B cell (primary cell): ENCODE measurements at regions not wholly inside any gene's neighbourhood (a gene's known extent, or its start where the extent isn't known, plus 50 kb on each side); places are given as distances from the start of the nearest gene placed in this dataset.

Experiments
- ATAC-seq: fragments of 200-7000 bp; cut with Tn5 transposase; one replicate; pipeline ENCODE4 v1.10.0; 2021; ENCODE audit warnings: low read depth, mild to moderate bottlenecking, moderate number of reproducible peaks, moderate library complexity
- CTCF ChIA-PET: fragments of 350-600 bp; sonication (Branson Sonifier 250); formaldehyde crosslinking; loops from one replicate; lab custom pipeline; 2021; ENCODE audit warnings: antibody characterized with exemption, inconsistent platforms; lab: Charles Lee
- POLR2A ChIA-PET: fragments of 350-600 bp; sonication (Branson Sonifier 250); formaldehyde crosslinking; loops from one replicate; lab custom pipeline; 2021; ENCODE audit warnings: antibody characterized with exemption; lab: Charles Lee
- DNase-seq: peaks from one replicate; pipeline ENCODE4 v3.0.0; 2013
- H2AFZ ChIP-seq: 2 replicates; pipeline ENCODE4 v1.6.1; 2012; ENCODE audit warnings: mild to moderate bottlenecking, low read depth, low read length; ENCODE audit not compliant: insufficient read depth, poor library complexity, severe bottlenecking
- H3K27ac ChIP-seq, 2 donors: 1 replicate in 1 of 2; 2 replicates in 1 of 2; pipeline ENCODE4 v1.5.1; 2012 to 2013; ENCODE audit warnings: low read length in 2 of 2, mild to moderate bottlenecking in 2 of 2, moderate library complexity in 1 of 2
- H3K27me3 ChIP-seq, 4 experiments: fragments of 200-600 bp in 1 of 4; sonication (generic) in 1 of 4; replicated peaks in 1 of 4; 1 replicate in 2 of 4; 2 replicates in 2 of 4; pipeline versions ENCODE4 v1.6.1 to v1.7.0; 2013 to 2016; ENCODE audit warnings: low read length in 3 of 4, mild to moderate bottlenecking in 2 of 4, mixed read lengths in 1 of 4, moderate library complexity in 1 of 4; ENCODE audit not compliant: insufficient read depth in 4 of 4, control insufficient read depth in 3 of 4; ENCODE audit errors: control extremely low read depth in 1 of 4
- H3K36me3 ChIP-seq, 2 experiments: replicated peaks in 1 of 2; 1 replicate in 1 of 2; 2 replicates in 1 of 2; pipeline versions ENCODE4 v1.6.1 to v1.7.1; 2013; ENCODE audit warnings: low read length in 1 of 2; ENCODE audit not compliant: insufficient read depth in 2 of 2, control insufficient read depth in 1 of 2; ENCODE audit errors: control extremely low read depth in 1 of 2, extremely low read depth in 1 of 2
- H3K4me1 ChIP-seq, 2 donors: fragments of 200-600 bp in 1 of 2; sonication (generic) in 1 of 2; 1 replicate in 1 of 2; 2 replicates in 1 of 2; pipeline versions ENCODE4 v1.5.1 to v1.6.1; 2013 to 2017; ENCODE audit warnings: low read length in 2 of 2; ENCODE audit not compliant: control insufficient read depth in 2 of 2, insufficient read depth in 2 of 2
- H3K4me2 ChIP-seq: replicated peaks from 2 replicates; pipeline ENCODE3; 2012; ENCODE audit warnings: mild to moderate bottlenecking, low read depth, low read length; ENCODE audit not compliant: poor library complexity, severe bottlenecking
- H3K4me3 ChIP-seq, 5 experiments: fragments of 200-600 bp in 1 of 5; sonication (generic) in 1 of 5; 1 replicate in 3 of 5; 2 replicates in 2 of 5; pipeline versions ENCODE4 v1.5.1 to v1.7.0; 2011 to 2016; ENCODE audit warnings: low read length in 4 of 5, mild to moderate bottlenecking in 4 of 5, low read depth in 2 of 5, control low read depth in 1 of 5, moderate library complexity in 1 of 5; ENCODE audit not compliant: insufficient read depth in 1 of 5; ENCODE audit errors: control extremely low read depth in 1 of 5, extremely low read depth in 1 of 5
- H3K79me2 ChIP-seq: fragments of 200-600 bp; sonication (generic); one replicate; pipeline ENCODE4 v1.6.0; 2016; ENCODE audit warnings: low read length; ENCODE audit not compliant: control insufficient read depth, insufficient read depth
- H3K9ac ChIP-seq: fragments of 200-600 bp; sonication (generic); 2 replicates; pipeline ENCODE4 v1.6.1; 2017; ENCODE audit warnings: mild to moderate bottlenecking, low read length, moderate library complexity
- H3K9me3 ChIP-seq, 3 donors: one replicate each; pipeline versions ENCODE4 v1.6.1 to v1.7.1; 2013; ENCODE audit warnings: low read length in 2 of 3; ENCODE audit not compliant: control insufficient read depth in 2 of 3, insufficient read depth in 1 of 3; ENCODE audit errors: control extremely low read depth in 1 of 3
- H4K20me1 ChIP-seq: 2 replicates; pipeline ENCODE4 v1.6.0; 2012; ENCODE audit warnings: mild to moderate bottlenecking, low read length; ENCODE audit not compliant: insufficient read depth, control insufficient read depth, poor library complexity, severe bottlenecking
- H3K27ac Mint-ChIP-seq: one replicate; pipeline ENCODE4 v1.8.0; 2021; ENCODE audit warnings: mixed read lengths
- H3K27me3 Mint-ChIP-seq: one replicate; pipeline ENCODE4 v1.8.0; 2021; ENCODE audit warnings: mixed read lengths
- H3K4me1 Mint-ChIP-seq: one replicate; pipeline ENCODE4 v1.8.0; 2021; ENCODE audit warnings: mixed read lengths
- H3K4me3 Mint-ChIP-seq: one replicate; pipeline ENCODE4 v1.8.0; 2021; ENCODE audit warnings: mixed read lengths
- H3K9me3 Mint-ChIP-seq: one replicate; pipeline ENCODE4 v1.8.0; 2022; ENCODE audit warnings: mixed read lengths; ENCODE audit not compliant: insufficient read depth
- EZH2 ChIP-seq: IDR thresholded peaks from 2 replicates; pipeline ENCODE4 v1.6.1; 2012; ENCODE audit warnings: borderline replicate concordance, low read depth, mild to moderate bottlenecking, moderate library complexity, low read length; ENCODE audit not compliant: insufficient read depth, poor library complexity, severe bottlenecking
- WGBS: methylation state at CpG from one replicate; pipeline ENCODE4 v1.1.5; 2013; ENCODE audit warnings: missing lambda C conversion rate; ENCODE audit not compliant: insufficient coverage; 5-methylcytosine and 5-hydroxymethylcytosine counted together
- intact Hi-C: fragments of 100-400 bp; cut with micrococcal nuclease; formaldehyde crosslinking; loops from one replicate; pipeline ENCODE4 v1.10.0; 2022
- TF ChIP-seq, protein P1 (sequence below): fragments of 200-600 bp; IDR thresholded peaks from one replicate; pipeline ENCODE4 v1.8.0; 2022; ENCODE audit warnings: antibody characterized with exemption, mild to moderate bottlenecking

DNA sequence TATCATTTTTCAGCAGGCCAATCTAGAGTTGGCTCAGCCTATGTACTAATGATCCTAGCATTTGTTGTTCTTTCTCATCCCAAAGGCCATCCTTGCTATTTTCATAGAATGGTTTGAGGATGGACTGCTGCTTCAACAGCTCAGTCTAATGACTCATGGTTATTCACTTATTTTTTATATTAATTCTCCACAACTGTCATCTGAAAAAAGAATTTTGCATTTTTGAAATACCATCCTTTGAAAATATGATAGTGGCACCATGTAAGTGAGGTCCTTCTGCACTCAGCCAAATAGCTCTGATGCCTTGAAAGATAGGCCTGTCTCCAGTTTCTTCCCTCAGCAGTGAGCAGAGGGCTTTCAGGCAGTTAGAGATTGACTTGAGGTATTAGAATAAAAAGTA, 377.5 kb downstream of the LMO4 start:
- ChIA-PET POLR2A (no interaction called here), CTCF (no interaction called here)
- H3K9me3 ChIP-seq: peaks cover 1 to 12% (median 5%) of the 10 kb centered on the region in 3 donors
- Mint-ChIP-seq H3K4me1 (no peaks in the 10 kb centered on the region), H3K9me3 (peaks cover 6% of the 10 kb centered on the region), H3K27me3 (no peaks in the 10 kb centered on the region), H3K4me3 (no peak overlapping the region), H3K27ac (no peak overlapping the region)
- no peaks in the 10 kb centered on the region for H4K20me1 ChIP-seq
- no peak overlapping the region for H3K9ac ChIP-seq
- TF ChIP-seq, protein P1, sequence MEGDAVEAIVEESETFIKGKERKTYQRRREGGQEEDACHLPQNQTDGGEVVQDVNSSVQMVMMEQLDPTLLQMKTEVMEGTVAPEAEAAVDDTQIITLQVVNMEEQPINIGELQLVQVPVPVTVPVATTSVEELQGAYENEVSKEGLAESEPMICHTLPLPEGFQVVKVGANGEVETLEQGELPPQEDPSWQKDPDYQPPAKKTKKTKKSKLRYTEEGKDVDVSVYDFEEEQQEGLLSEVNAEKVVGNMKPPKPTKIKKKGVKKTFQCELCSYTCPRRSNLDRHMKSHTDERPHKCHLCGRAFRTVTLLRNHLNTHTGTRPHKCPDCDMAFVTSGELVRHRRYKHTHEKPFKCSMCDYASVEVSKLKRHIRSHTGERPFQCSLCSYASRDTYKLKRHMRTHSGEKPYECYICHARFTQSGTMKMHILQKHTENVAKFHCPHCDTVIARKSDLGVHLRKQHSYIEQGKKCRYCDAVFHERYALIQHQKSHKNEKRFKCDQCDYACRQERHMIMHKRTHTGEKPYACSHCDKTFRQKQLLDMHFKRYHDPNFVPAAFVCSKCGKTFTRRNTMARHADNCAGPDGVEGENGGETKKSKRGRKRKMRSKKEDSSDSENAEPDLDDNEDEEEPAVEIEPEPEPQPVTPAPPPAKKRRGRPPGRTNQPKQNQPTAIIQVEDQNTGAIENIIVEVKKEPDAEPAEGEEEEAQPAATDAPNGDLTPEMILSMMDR: no peak
- TF ChIP-seq EZH2: no peak
- no peak overlapping the region for H3K4me3 ChIP-seq
- H3K36me3 ChIP-seq: no peaks in the 10 kb centered on the region
- no peaks in the 10 kb centered on the region for H3K79me2 ChIP-seq
- H2AFZ ChIP-seq: no peak overlapping the region
- H3K27me3 ChIP-seq: no peaks in the 10 kb centered on the region
- no peak overlapping the region for H3K4me2 ChIP-seq
- DNase-seq: no peak
- H3K4me1 ChIP-seq: no peaks in the 10 kb centered on the region
- H3K27ac ChIP-seq: no peak overlapping the region
- ATAC-seq: no peak
- intact Hi-C loops: no loop called here

DNA sequence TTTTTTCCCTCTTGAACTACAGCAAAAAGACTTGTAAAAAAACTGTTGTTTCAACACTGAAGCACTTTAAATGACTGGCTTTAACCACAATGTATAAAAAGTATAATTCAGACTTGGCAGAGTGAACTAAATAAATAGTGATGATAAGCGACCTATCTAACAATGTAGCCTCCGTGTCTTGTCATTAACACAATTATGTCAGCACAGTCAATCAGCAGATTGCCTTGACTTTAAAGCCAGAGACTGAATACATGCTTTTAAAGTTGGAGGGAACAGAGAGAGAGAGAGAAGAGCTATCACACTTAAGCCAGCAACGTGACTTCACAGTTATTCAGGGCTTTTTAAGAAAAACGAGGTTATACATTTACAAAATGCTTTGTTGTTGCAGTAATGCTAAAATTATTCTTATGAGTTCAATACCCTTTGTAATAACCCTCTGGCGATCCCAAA, 378.1 kb downstream of the LMO4 start:
- H3K9me3 ChIP-seq: peaks cover 1 to 9% (median 4%) of the 10 kb centered on the region in 3 donors
- Mint-ChIP-seq H3K27ac (no peak overlapping the region), H3K4me1 (no peaks in the 10 kb centered on the region), H3K9me3 (peaks cover 4% of the 10 kb centered on the region), H3K27me3 (no peaks in the 10 kb centered on the region), H3K4me3 (no peak overlapping the region)
- H3K27ac ChIP-seq: no peak overlapping the region
- H3K27me3 ChIP-seq: no peaks in the 10 kb centered on the region
- ATAC-seq (no peak), DNase-seq (no peak)
- H3K79me2 ChIP-seq: no peaks in the 10 kb centered on the region
- no CpG with 5 or more reads among the region's 5 CpGs for WGBS
- no peaks in the 10 kb centered on the region for H4K20me1 ChIP-seq
- POLR2A ChIA-PET: no interaction called here
- H2AFZ ChIP-seq: no peak overlapping the region
- no peak overlapping the region for H3K4me2 ChIP-seq
- TF ChIP-seq, protein P1: no peak
- TF ChIP-seq EZH2: no peak
- CTCF ChIA-PET: no interaction called here
- no peaks in the 10 kb centered on the region for H3K4me1 ChIP-seq
- H3K9ac ChIP-seq: no peak overlapping the region
- intact Hi-C loops: no loop called here
- no peaks in the 10 kb centered on the region for H3K36me3 ChIP-seq
- no peak overlapping the region for H3K4me3 ChIP-seq
